Activated naive CD4-positive, alpha-beta T cell treated with anti-CD3 and anti-CD28 coated beads, Interleukin-2, amount 50 U/mL, for 16 hours (primary cell): ENCODE measurements at regions not wholly inside any gene's neighbourhood (a gene's known extent, or its start where the extent isn't known, plus 50 kb on each side); places are given as distances from the start of the nearest gene placed in this dataset.

Source experiments
- DNase-seq: peaks from one replicate; pipeline ENCODE4 v3.0.0-alpha.2; 2020

DNA sequence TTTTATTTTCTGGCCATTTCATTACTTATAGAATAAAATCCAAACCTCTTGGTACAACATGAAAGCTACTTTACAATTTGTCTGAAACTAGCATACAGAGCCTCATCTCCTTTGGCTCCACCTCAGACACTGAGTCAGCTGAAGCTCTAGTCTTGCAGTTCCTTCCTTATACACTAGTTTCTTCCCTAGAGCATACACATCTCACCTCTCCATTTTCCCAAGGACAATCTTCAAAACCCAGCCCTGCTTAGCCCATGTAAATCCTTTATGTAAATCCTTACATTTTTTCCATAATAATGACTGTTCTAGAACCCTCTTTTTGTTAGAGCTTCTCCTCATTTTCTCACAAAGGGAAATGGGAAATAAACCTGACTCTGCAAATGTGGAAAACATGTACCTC lies 463.4 kb downstream of the SLC16A7 start:
- no peak for DNase-seq

DNA sequence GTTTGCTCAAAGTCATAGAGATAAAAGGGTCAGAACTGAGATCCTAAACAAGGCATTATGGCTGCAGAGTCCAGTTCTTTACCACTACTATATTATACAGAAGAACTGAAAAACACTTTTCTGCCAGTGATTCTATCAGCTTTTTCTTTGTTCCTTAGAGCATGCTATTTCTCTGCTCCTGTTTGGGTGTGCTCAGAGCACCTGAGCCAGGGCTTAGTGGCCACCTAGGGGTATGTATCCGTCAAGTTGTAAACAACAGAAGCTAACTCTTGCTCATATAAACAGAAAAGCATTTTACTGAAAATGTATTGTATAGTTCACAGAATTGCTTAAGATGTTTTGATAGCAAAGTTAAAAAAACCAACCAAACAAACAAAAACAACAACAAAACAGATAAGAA lies 470.8 kb downstream of the SLC16A7 start:
- no peak for DNase-seq

DNA sequence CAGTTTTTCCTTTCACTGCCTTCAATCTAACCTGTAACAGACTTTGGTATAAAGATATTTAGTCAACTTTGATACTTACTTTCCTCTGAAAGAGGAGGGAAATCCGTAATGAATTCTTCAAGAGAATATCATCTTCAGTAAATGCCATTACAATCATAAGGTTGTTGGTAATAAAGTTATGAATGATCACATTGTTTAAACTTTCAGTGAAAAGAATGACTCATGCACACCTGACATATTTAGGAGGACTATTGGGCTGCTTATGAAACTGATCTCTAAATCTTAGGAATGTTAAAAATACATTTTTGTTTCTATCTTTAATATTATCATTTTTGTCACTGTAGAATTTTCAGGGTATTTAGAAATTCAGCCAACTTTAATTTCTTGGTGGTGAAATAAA lies 474.7 kb downstream of the SLC16A7 start:
- DNase-seq: no peak

DNA sequence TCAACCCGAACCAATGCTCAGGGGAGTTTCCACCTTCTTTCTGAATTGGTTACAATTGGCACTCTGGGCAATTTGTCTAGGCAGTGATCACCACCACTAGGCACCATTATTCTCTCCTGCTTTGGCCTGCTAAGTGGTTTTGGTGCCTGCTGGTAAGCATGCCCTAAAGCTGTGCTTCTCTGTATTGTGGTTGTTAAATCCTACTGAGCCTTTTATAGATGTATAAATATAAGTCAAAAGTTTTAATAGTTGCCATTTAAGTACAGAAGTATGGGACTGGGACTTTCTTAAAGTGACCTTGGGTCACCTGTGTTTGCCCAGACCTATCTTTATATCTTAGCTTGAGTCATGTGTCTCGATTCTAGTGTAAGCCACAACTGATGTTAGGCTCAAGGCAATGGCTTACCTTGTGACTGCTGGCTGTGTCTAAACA lies 475.9 kb downstream of the SLC16A7 start:
- no peak for DNase-seq

DNA sequence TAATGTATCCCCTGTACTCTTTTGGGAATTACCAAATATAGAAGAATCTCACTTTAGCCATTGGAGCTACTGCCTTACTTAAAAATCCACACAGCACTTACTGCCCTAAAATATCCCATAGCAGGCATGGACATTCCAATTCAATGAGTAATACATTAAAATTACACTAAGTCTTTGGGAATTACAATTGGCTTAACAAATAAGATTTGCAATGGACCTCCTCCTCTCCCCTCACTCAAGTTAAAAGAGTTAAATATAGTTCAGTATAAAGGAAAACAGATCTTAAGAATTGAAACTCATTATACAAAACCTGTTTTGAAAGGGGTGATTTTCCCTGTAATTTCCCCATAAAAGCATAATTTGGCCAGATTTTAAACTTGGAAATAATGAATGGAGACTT lies 477.1 kb downstream of the SLC16A7 start:
- DNase-seq: no peak

DNA sequence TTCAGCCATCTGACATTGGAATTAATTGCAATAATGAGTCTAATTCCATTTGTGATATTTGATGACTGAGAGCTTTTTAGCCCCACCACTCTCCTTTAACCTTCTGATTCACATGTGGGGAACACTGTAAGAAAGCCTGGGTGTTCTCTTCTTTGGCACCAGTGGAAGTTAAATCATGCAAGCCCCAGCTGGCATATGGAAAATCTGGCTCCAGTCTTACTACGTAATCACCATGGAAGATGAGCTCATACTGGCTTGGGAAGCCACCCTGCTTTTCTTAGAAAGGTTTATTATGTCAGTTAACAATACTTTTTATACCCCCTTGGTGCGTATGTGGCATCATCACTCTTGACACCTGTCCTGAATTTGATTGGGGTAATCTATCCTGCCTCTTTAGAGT lies 479.3 kb downstream of the SLC16A7 start:
- no peak for DNase-seq

DNA sequence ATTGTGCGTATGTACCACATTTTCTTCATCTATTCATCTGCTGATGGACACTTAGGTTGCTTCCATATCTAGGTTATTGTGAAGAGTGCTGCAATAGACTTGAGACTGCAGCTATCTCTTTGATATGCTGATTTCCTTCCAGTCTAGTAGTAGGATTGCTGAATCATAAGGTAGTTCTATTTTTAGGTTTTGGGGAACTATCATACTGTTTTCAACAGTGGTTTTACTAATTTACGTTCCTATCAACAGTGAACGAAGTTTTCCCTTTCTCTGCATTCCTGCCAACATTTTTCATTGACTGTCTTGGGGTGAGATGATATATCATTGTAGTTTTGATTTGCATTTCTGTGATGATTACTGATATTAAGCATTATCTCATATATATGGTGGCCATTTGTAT lies 482.2 kb downstream of the SLC16A7 start:
- no peak for DNase-seq

DNA sequence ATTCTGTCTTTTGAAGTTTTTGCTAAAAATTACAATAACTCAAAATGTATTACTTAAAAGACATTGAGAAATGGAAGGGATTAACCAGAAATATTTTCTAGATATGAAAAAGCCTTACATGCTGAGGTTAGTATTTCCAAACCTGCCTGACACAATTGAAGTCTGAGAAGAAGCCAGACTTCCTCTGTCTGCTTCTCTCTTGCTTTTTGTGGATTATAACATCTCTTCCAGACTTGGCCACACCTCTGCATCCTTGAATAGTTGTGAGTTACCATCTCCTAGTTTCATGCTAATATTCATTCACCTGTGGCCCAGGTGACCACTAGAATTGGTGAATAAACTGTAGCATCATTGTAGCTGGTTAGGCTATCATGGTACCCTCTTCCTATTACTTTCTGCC lies 497.6 kb downstream of the SLC16A7 start:
- no peak for DNase-seq

DNA sequence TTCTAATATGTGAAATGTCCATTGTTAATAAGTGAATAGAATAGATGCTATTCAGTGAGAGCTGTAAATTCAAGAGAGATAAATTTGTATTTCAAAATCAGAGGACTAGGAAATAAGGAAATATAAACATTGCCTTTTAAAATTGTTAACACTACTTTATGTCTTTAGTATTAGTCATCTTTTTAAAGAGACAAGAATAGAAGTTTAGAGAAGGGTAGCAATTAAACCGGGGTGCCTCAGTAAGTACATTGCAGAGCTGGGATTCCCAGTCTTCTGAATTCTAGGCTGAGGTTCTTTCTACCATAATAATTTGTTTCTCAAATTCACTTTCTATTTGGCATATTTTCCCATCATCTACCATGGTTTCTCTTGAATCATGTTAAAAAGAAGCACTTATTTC lies 498.6 kb downstream of the SLC16A7 start:
- no peak for DNase-seq

DNA sequence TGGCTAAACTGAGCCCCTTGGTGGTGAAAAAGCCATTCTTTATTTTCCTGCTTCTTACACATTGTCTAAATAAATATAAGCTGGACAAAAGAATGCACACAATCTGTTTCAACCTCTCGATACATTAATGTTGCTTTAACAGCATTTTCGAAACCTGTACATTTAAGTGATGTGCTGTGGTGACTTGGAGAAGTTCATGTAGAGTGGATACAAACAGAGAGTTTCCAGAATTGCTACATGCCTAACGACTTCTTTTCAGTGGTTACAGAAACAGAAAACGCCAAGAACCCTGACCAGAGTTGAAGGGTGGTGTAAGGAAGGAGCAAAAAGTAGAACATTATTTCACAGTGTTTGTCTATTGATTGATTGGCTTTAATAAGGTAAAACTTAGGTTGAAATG lies 500.9 kb downstream of the SLC16A7 start:
- no peak for DNase-seq

DNA sequence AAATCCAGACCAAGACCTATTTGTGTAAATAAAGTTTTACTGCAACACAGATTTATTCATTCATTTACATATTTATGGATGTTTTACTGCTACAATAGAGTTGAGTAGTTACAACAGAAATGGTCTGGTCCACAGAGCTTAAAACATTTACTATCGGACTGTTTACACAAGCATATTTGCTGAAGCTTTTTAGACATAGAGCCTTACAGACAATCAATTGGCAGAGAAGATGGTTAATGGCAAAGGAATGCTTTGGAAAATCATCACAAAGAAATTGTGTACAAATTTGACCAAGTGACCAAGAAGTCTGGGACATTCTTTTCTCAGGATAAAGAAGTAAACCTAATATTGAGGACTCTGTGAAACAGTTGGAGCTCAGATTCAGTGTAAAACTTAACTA lies 504.3 kb downstream of the SLC16A7 start:
- DNase-seq: no peak

DNA sequence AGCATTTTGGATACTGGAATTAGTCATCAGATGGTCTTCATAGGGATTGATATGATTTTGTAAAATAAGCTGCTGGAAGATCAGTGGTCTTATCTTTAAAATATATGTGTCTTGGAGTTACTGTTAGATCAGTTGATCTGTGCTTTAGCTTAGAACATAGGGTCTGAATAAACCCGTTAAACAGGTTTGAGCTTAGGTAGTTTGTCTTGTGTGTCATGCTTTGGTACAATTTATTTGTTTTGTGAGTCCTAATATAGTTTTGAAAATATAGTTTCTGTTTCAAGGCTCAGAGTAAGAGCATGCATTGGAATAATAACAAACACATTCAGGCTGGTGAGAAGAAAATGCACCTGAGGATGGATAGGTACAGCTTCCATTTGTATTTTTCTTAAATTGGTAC lies 505.0 kb downstream of the SLC16A7 start:
- no peak for DNase-seq

DNA sequence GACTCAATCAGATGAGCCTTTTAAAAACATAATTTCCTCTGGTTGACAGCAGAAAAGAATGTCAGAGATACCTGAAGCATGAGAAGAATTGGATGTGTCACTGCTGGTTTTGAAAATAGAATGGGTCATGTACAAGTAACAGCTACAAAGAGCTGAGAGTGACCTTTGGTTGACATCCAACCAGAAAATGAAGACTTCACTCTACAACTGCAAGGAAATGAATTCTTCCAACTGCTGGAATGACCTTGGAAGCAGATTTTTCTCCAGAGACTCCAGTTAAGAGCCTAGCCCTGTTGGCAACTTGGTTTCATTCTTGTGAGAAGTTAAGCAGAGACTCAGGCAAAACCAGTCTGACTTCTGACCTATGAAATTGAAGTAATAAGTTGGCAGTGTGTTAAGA lies 505.9 kb downstream of the SLC16A7 start:
- DNase-seq: no peak

DNA sequence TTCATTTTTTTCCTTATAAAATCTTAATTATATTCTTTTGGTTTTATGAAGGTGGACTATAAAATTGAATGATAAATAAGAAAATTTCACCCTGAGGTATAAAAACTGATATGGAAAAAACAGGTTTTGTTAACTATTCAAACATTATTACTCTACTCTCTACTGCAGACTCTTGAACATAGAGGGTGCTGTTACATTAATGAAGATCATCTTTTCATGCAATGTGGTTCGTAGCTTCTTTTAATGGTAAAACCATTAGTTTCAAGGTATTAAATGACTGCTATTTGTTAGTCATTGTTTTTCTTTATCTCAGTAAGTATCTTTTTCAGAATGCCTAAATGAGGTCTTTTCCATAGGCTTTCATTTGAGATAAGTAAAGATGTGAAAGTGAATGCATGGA lies 510.4 kb downstream of the SLC16A7 start:
- DNase-seq: no peak

DNA sequence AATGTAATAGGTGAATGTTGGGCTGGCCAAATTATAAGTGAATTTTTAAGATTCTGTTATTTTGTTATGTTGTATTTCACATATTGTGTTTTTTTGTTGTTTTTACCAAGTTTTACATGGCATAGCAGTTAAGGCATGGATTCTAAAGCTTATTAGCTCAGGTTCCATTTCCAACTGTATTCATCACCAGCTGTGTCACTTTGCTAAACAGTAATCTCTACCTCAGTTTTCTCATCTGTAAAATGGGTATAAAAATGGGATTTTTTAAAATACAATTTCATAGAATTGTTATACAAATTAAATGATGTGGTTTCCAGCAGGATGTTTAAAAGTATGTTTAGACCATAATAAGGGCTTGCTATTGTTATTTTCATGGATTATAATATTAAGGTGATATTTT lies 512.2 kb downstream of the SLC16A7 start:
- DNase-seq: no peak

DNA sequence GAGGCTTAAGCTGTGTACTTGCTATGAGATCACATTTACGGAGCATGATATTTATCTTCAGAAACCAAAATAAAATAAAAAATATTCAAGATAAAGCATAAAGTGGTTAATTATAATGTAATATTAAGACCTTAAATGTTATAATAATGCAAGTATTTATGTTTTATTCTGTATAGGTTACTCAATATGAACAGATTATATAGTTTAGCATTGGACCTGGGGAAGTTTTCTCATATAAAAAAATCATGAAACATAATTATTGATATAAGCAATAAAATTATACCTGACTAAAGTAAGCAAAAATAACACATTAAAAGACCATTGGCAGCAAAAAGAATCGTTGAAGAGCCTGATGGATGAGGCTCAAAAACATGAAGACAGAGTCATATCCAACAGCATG lies 516.2 kb downstream of the SLC16A7 start:
- DNase-seq: no peak

DNA sequence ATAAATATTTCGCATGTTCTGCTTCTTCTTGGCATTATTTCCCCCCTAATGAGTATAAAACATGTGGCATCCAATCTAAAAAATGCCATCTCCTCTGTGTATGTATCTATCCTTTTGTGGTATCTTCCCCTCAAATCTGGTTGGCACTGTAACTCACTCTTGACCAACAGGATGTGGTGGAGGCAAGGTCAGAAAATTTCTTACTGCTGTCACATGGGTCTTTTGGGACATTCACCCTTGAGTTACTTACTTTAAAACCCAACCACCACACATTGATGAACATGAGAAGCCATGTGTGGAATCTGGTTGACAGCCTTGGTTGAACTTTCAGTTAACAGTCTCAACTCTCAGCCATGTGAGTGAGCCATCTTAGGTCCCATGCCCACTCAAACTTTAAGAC lies 516.9 kb downstream of the SLC16A7 start:
- no peak for DNase-seq

DNA sequence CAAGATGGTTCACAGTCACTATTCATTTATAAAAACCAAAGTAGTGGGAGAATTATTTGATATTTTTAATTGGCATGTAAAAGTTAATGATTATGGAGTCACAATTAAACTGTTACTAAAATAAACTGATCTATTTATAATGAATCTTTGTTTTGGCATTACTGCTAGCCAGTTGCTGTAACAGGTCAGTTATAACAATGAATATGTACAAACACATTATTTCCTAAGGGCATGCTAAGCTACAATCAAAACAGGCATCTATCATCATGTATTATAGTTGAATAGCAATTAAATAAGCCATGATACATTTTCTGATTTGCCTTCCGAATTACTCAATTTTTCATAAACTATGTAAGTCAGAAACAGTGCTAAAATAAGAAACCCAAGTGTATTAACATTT lies 518.3 kb downstream of the SLC16A7 start:
- no peak for DNase-seq

DNA sequence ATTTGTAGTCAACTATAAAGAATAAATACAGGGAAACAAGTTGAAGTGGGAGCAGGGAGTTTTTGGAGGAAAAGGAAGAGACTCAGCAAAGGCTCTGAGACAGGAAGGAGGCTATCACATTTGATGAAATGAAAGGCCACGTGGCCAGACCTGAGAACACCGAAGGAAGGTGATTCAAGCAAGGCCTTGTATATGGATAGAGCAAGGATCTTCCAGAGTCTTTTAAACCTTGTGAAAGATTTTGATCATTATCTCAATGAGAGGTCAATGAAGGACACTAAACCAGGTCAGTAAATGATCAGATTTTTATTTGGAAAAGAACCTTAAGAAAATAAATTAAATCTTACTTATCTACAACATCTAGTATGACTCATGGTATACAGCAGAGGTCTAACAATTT lies 523.5 kb downstream of the SLC16A7 start:
- DNase-seq: no peak

DNA sequence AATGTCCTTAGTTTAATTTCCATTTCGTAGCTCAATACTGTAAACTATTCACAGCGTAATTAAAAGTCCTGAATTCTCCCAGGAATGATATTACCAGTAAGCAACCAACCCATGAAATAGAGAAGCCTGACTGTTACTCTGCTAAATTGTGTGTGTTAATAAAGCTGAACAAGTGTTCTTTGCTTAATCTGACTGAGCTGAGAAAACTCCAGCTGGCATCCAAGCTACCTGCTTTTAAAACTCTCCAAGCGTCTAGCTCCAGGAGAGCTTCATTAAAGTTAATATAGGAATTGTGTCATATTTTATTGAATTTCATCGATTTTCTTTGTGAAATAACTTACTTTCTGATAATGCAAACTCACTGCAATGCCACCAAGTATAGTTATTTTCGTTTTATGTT lies 524.4 kb downstream of the SLC16A7 start:
- no peak for DNase-seq

DNA sequence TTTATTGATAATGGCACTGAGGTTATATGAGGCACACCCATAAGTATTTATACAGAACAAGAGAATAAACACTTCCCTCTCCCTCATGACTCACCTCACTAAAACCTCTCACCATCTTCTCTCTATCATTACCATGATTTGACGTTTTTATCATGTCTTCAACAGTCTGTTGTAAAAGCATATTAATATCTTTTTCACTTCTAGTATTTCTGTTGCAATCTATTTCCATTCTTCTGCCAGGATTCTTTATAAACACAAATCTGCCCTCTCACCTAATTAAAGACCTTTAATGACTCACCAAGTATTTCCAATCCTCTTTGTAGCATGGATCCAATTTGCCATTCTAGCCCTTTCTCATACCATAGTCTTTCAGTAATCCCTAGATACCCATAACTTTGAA lies 527.7 kb downstream of the SLC16A7 start:
- no peak for DNase-seq

DNA sequence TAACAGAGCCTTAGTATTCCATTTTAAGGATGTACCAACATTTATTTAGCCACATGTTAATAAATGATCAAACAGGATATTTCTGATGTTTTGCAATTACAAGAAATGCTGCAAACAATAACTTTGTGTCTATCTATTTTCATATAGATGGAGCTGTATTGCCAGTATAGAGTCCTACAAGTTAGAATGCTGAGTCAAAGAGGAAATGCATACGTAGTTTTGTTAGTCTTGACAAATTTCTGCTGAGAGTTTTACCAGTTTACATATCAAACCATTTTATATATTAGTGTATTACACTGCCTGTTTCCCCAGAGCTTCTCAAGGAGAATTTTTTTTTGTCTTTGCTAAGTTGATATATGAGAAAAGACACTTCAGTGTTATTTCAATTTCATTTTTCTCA lies 541.7 kb downstream of the SLC16A7 start:
- no peak for DNase-seq

DNA sequence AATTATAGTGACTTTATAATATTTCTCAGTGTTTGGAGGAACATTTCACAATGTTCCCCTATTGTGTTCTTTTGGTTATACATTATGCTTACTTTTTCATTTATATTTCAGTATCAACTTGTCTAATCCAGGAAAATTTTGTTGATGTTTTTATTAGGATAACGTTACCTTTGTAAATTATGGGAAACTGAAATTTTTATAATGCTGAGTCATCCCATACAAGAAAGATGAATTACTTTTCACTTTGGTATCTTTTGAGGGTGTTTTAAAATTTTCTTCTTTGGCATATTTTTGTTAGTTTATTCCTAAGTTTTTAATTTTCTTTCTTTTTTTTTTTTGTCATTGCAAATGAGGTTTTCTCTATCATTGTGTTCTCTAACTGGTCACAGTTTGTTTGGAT lies 542.7 kb downstream of the SLC16A7 start:
- DNase-seq: no peak

DNA sequence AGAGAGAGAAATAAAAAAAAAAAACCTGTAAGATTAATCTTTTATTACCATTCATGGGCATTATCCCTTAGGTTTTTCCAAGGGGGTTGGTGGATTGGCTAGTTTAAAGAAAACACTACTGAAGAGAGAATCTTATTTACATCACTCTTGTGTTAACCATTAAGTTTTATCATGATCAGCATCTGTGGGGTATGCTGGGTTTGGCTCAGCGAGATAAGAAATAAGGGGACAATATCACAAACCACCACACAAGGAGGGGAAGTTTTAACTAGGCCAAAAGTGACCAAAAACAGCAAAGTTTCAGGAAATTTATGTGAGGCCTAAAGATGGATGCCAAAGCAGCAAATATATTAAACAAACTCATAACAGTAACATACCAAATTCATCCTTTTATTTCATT lies 548.6 kb downstream of the SLC16A7 start:
- no peak for DNase-seq

DNA sequence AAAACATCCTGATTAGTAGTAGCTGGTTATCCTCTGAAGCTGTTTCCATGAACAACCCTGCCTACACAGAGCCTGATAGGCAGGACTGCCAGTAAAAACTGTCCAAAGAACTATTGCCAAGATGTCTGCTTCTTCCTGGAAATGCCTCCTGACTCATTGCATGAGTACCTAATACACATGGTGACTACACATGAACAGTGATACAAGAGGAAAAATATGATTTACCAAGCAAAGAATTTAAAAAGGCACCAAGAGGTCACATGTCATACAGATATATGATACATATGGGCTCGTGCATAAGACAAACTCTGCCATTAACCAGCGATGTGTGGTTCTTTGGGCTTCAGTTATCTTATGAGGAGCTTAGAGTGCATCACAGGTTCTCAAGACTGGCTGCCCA lies 552.3 kb downstream of the SLC16A7 start:
- DNase-seq: no peak

DNA sequence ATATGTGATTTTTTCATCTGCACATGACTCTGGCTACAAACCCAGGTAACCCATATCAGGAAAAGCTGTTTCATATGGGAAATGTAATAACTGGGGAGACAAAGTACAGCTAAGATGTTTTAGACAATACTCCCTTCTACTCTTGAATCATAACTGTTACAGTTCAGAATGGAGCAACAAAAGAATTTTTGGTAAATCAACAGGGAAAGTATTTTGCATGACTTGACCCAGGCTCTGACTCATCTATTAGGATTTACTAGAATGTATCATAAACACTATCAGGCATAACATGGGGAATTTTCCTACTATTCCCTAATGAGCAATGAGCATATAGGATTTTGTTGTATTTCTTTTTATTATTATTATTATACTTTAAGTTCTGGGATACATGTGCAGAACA lies 553.0 kb downstream of the SLC16A7 start:
- no peak for DNase-seq
